GM18517 (cell line): ENCODE measurements at regions not wholly inside any gene's neighbourhood (a gene's known extent, or its start where the extent isn't known, plus 50 kb on each side); places are given as distances from the start of the nearest gene placed in this dataset.
"Not testable (repeated sequence)": the region's sequence is repeated elsewhere in the genome, so short reads cannot be mapped to it uniquely, and the experiment has no call there.

Source experiments
- ATAC-seq: cut with Tn5 transposase; IDR thresholded peaks from one replicate; pipeline ENCODE4 v1.9.1; 2021; ENCODE audit warnings: mild to moderate bottlenecking, moderate library complexity; ENCODE audit not compliant: unreplicated experiment

GRCh38 chr1:73326663-73327062 lies 871.3 kb downstream of the LRRIQ3 start:
- no peak for ATAC-seq

- ATAC-seq = no peak
Observed at GRCh38 chr1:73310797-73311381, 887.1 kb downstream of the LRRIQ3 start.

GRCh38 chr1:73306899-73307555 lies 890.9 kb downstream of the LRRIQ3 start:
- no peak for ATAC-seq

- ATAC-seq = no peak
Observed at GRCh38 chr1:73273886-73274285, 924.1 kb downstream of the LRRIQ3 start.

- not testable (repeated sequence) for ATAC-seq
Observed at GRCh38 chr1:73245196-73245595, 952.8 kb downstream of the LRRIQ3 start.

DNA sequence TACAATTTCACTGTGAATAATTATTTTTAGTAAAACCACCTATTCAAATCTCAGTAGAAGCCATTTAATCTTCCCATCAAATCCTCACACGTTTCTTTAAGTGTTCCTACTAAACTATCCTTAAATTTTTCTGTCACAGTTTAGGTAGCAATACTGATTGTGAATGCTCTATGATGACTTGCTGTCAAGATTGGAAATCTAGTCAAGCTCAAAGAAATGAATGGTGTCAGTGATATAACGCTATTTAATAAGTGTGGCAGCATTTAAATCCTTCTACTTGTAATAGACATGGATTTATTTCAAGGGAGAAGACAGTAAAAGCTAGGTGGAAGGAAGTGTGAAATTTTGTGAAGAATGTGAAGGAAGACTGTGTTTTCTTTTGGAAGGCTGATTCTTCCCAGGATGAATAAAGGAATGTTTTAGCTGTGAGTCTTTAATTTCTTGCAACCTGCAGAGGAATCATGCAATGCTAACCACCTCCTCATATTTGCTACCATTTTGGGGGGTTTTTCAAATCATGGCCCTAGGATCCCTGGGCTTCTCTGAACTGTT lies 936.7 kb upstream of the NEGR1 start:
- no peak for ATAC-seq

DNA sequence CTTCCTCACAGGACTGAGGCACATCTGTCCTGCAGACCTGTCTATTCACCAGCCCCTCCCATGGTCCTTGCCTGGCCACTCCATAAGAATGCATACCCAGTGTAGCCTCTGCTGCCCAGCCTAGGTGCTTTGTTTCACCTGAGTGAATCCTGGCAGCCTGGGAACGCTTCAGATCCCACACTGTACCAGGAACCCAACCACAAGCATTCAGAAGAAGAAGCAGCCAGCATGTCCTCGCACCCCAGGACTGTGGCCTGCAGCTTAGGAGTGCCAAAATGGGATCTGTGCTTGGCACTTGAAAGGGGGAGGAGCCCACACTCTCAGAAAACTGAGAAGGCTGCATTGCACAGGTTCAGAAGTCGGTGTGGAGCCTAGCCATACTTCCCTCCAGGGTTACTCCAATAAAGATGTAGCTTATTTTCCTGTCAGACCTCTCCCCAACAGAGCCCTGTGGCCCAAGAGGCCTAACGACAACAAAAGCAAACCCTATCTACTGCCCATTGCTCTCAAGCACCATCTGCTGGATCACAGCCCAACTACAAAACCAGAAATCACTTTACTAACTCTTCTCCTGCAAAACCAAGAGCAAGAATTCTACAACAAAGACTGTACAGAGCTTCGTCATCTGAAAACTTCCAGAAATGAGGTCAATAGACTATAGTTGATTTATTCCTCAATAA lies 923.1 kb upstream of the NEGR1 start:
- no peak for ATAC-seq

GRCh38 chr1:73197972-73198371 lies 915.6 kb upstream of the NEGR1 start:
- no peak for ATAC-seq

DNA sequence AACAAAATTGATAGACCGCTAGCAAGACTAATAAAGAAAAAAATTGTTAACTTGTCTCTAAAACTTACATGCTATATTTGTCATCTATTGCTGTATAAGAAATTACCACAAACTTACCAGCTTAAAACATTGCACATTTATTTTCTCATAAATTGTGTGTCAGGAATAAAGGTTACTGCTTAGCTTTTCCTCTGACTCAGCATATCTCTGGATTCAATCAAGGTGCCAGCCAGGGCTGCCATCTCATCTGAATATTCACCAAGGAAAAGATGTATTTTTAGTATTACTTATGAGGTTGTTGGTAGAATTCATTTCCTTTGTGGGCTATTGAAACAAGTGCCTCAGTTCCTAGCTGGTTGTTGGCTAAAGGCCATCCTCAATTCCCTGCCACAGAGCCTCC lies 912.6 kb upstream of the NEGR1 start:
- no peak for ATAC-seq

DNA sequence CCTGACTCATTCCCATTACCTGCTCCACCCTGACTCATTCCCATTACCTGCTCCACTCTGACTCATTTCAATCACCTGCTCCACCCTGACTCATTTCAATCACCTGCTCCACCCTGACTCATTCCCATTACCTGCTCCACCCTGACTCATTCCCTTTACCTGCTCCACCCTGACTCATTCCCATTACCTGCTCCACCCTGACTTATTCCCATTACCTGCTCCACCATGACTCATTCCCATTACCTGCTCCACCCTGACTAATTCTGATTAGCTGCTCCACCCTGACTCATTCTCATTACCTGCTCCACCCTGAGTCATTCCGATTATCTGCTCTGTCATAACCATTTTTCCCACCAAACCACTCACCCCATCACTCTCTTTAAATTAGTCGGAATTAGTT lies 901.2 kb upstream of the NEGR1 start:
- ATAC-seq = not testable (repeated sequence)

- no peak for ATAC-seq
Observed at GRCh38 chr1:73181190-73181540, 898.8 kb upstream of the NEGR1 start.

- no peak for ATAC-seq
Observed at GRCh38 chr1:73180397-73181189, 898.3 kb upstream of the NEGR1 start.

DNA sequence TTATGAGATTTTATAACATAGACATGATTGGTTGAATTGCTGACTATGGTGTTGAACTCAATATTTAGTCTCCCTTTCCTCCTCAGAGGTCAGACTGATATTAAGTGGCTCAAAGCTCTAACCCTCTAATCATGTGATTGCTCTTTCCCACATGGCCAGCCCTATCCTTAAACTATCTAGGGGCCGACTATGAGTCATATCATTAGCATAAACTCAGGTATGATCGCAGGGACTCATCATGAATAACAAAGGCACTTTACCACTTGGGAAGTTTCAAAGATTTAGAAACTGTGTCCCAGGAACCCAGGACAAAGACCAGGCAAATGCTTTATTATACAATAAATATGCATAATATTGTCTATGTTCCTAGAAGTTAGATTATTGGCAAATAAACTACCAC lies 894.6 kb upstream of the NEGR1 start:
- ATAC-seq = no peak

DNA sequence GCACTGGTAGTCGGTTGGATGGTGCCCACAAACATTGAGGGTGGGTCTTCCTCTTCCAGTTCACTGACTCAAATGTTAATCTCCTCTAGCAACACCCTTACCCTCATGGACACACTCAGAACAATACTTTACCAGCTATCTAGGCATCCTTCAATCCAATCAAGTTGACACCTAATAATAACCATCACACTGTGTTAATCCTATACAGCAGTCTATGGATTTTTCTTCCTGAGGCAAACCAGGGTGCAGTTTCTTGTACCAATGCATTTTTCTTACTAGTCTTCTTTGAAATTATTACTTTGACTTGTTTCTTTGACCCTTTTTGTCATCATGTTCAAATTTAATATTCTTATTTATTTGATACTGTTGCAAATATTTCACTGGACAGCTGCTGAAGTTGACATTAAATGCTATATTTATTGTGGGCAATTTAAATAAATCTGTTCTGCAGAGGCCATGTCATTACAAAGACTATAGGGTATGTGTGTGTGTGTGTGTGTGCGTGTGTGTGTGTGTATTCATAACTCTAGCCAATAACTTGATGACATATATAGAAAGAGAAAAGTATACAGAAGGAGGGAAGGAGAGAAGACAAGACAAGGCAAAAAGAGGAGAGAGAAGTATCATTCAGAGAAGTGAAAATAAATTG lies 884.8 kb upstream of the NEGR1 start:
- ATAC-seq = no peak

- ATAC-seq = no peak
Observed at GRCh38 chr1:73162564-73162963, 880.2 kb upstream of the NEGR1 start.

GRCh38 chr1:73161418-73161817 lies 879.1 kb upstream of the NEGR1 start:
- no peak for ATAC-seq

- no peak for ATAC-seq
Observed at GRCh38 chr1:73160759-73161158, 878.4 kb upstream of the NEGR1 start.

DNA sequence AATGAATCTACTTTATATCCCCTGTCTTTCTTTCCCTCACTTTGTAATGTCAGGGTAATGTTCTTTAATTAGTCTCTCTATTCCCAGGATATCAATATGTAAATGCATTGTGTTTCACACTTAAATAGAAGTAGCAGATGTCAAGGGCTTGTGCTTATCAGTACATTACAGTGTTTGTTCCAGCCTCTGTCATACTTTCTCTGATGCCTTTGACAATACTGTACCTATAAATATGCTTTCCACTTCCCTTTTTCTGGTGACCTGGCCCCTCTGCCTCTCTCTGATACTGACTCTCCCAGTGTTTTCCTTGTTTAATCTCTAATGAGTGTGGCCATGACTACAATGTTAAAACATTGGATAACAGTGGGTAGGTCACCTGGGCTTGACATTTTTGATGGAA lies 862.0 kb upstream of the NEGR1 start:
- ATAC-seq = no peak

DNA sequence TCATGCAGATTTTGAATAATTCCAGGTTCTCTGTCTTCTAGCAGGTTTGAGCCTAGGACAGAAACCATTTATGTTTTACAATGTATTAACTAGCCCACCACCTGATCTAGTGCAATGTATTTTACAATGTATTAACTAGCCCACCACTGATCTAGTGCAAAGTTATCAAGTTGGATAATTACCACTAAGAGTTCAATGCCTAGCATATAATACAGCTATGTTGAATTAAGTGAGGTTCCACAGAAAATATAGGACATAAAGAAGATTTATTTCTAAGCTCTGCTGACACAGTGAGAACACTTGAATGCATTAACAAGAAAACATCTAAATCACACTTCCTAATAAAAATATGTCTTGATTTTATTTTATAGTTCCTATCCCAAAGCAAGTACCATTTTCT lies 854.6 kb upstream of the NEGR1 start:
- no peak for ATAC-seq

DNA sequence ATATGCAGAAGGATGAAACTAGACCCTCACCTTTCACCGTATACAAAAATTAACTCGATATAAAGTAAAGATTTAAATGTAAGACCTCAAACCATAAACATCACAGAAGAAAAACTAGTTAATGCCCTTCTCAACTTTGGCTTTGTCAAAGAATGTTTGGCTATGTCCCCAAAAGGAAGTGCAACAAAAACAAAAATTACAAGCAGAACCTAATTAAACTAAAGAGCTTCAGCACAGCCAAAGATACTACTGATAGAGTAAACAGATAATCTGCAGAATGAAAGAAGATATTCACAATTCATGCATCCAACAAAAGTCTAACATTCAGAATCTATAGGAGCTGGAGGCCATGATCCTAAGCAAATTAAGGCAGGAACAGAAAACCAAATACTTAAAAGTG lies 824.6 kb upstream of the NEGR1 start:
- ATAC-seq = no peak

- ATAC-seq = no peak
Observed at GRCh38 chr1:73105755-73106154, 823.4 kb upstream of the NEGR1 start.
